GM12891 (cell line): ENCODE measurements at regions not wholly inside any gene's neighbourhood (a gene's known extent, or its start where the extent isn't known, plus 50 kb on each side); places are given as distances from the start of the nearest gene placed in this dataset.

ENCODE experiments used
- POLR2A ChIP-seq: IDR thresholded peaks from 2 replicates; pipeline ENCODE4 v1.6.1; 2011; ENCODE audit warnings: low read depth, low read length, control low read depth
- POLR2AphosphoS5 ChIP-seq: IDR thresholded peaks from 2 replicates; pipeline ENCODE4 v1.6.1; 2011; ENCODE audit warnings: low read depth, low read length, control low read depth
- POU2F2 ChIP-seq: IDR thresholded peaks from 2 replicates; pipeline ENCODE4 v1.6.1; 2011; ENCODE audit warnings: low read depth, mild to moderate bottlenecking, control low read depth, low read length, moderate library complexity
- TAF1 ChIP-seq: IDR thresholded peaks from 2 replicates; pipeline ENCODE4 v1.6.1; 2011; ENCODE audit warnings: low read depth, low read length, control low read depth

GRCh38 chr9:108606401-108606800 lies 249.4 kb downstream of the ACTL7B start:
- TF ChIP-seq POU2F2 (no peak), POLR2A (no peak), POLR2AphosphoS5 (no peak), TAF1 (no peak)
